GM06990 (cell line): ENCODE measurements at regions not wholly inside any gene's neighbourhood (a gene's known extent, or its start where the extent isn't known, plus 50 kb on each side); places are given as distances from the start of the nearest gene placed in this dataset.

Source experiments
- DNase-seq: peaks from one replicate; pipeline ENCODE4 v3.0.0-alpha.2; 2011; ENCODE audit not compliant: insufficient read length; ENCODE audit errors: extremely low read depth
- H3K27me3 ChIP-seq: replicated peaks from 2 replicates; pipeline ENCODE4 v1.6.0; 2011; ENCODE audit warnings: low read length; ENCODE audit not compliant: control insufficient read depth, insufficient read depth
- H3K36me3 ChIP-seq: 2 replicates; pipeline ENCODE4 v1.5.1; 2011; ENCODE audit warnings: low read length; ENCODE audit not compliant: control insufficient read depth, insufficient read depth
- H3K4me3 ChIP-seq: replicated peaks from 2 replicates; pipeline ENCODE4 v1.5.1; 2011; ENCODE audit warnings: low read depth, mild to moderate bottlenecking, control low read depth, low read length
- TF ChIP-seq, protein P1 (sequence below): IDR thresholded peaks from 2 replicates; pipeline ENCODE4 v1.5.1; 2011; ENCODE audit warnings: low read length, control low read depth, mild to moderate bottlenecking, inconsistent platforms; ENCODE audit not compliant: insufficient read depth, poor library complexity, severe bottlenecking

DNA sequence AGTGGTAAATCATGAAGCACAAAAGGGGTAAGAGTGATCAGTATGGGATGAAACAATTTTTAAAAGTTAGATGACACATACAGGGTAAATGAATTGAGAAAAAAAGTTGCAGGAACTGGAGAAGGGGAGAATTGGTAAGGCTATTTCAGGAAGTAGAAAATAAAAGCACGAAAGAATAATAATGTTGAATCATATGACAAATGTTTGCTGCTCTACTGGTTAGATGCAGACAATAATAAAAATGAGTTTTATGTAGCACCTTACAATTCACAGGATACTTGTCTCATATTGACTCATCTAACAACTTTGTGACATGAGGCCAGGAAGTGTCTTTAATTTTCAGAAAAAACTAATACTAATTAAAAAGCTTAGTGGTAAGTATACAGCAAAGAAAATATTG, 566.5 kb upstream of the MARCKS start:
- DNase-seq, result no peak
- Histone ChIP-seq H3K4me3 (no peak overlapping the region), H3K36me3 (no peaks in the 10 kb centered on the region), H3K27me3 (no peaks in the 10 kb centered on the region)
- TF ChIP-seq, protein P1, sequence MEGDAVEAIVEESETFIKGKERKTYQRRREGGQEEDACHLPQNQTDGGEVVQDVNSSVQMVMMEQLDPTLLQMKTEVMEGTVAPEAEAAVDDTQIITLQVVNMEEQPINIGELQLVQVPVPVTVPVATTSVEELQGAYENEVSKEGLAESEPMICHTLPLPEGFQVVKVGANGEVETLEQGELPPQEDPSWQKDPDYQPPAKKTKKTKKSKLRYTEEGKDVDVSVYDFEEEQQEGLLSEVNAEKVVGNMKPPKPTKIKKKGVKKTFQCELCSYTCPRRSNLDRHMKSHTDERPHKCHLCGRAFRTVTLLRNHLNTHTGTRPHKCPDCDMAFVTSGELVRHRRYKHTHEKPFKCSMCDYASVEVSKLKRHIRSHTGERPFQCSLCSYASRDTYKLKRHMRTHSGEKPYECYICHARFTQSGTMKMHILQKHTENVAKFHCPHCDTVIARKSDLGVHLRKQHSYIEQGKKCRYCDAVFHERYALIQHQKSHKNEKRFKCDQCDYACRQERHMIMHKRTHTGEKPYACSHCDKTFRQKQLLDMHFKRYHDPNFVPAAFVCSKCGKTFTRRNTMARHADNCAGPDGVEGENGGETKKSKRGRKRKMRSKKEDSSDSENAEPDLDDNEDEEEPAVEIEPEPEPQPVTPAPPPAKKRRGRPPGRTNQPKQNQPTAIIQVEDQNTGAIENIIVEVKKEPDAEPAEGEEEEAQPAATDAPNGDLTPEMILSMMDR, result no peak

DNA sequence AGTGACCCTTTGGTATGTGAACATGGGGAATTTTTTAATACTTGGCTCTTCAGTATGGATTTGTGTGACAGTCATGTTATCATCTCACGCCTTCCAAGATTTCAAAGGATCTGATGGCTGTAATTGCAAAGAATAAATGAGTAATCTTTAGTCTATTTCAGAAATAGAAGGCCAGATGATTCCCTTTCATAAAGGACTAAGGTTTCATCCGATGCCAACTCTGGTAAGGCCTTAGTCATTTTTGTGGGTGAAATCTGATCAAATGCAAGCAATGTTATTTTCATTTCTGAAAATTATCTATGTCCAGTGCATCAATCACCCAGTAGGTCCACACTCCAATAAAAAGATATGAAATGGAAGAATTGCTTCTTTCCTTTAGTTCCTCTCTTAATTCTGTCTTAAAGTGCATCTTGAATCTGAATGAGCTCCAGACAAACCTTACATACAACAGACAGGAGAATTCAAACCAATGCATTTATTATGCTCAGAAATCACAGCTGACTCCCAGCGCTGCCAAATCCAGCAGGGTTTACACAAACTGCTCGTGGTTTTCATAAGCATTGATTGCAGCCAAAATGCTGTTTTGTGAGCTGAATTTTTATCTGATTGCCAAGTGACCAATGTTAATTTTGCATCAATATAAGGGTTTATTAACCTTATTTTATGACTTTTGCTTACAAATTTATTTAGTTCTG, 565.2 kb upstream of the MARCKS start:
- Histone ChIP-seq H3K27me3 (no peaks in the 10 kb centered on the region), H3K36me3 (no peaks in the 10 kb centered on the region), H3K4me3 (no peak overlapping the region)
- no peak for DNase-seq
- TF ChIP-seq, protein P1, result no peak

DNA sequence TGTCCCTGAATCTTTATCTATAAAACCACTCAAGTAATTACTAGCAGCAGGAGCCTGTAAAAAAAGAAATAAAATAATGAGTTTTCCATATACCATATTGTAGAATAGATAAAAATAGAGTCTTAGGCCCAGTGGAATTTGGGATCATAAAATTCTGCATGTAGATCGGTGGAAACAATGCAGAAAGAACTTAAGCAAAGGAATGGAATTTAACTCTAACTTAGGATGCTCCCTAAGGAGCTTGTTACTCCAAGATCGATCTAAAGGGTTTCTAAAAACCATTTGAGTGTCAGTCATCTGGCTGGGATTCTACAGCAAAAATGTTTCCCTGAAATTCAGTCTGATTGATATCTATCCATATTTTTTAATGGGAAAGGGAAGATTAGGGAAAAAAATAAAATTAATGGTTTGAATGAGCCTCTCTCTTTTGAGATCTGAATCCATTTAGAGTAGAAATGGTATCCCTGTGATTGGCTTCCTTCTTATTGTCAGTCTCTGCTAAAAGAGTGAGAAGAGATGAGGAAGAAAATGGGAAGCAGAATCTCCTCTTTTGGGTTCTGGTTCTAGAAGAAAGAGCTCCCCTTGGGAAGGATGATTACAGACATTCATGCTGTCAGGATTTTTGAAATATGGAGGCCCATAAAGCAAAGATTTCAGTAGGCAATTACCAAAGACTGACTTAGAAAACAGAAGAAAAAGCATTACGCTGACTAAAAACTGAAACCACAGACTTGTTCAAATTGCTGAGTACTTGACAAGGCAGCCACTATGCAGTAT, 564.3 kb upstream of the MARCKS start:
- H3K27me3 ChIP-seq, result no peaks in the 10 kb centered on the region
- no peak overlapping the region for H3K4me3 ChIP-seq
- no peaks in the 10 kb centered on the region for H3K36me3 ChIP-seq
- TF ChIP-seq, protein P1, result no peak
- no peak for DNase-seq

DNA sequence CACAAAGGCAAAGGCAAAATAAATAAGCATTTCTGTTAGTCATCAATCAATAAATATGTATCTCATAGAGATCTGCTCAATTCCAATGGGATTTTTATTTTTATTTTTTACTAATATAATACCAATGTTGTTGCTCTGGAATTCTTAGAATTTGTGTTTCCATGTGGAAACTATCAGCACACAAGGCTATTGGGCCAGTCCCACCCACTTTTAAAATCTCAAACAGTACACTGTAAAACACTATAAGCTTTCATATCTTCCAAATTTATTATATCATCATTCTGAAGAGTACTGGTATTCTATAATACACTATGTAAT, 563.8 kb upstream of the MARCKS start:
- Histone ChIP-seq H3K4me3 (no peak overlapping the region), H3K36me3 (no peaks in the 10 kb centered on the region), H3K27me3 (no peaks in the 10 kb centered on the region)
- no peak for DNase-seq
- TF ChIP-seq, protein P1, result no peak

DNA sequence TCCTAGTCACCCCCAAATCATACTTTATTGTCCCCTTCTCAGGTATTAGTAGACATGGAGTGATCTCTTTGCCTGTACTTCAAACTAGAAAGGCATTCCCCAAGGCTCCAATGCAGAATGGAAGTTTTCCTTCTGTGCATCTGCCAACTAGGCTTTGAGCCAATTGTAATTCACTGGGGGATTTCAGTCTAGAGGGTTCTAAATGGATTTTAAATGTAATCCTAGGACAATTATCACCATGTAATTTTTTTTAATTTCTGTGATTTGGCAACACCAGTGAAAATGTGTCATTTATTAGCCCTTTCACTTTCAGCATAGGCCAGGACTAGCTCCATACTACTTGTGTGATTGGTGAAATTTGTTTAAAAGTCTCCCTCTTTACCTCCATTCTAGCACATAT, 557.6 kb upstream of the MARCKS start:
- Histone ChIP-seq H3K27me3 (no peaks in the 10 kb centered on the region), H3K4me3 (no peak overlapping the region), H3K36me3 (no peaks in the 10 kb centered on the region)
- no peak for DNase-seq
- TF ChIP-seq, protein P1, result no peak
